ENCODE measurements at regions not wholly inside any gene's neighbourhood (a gene's known extent, or its start where the extent isn't known, plus 50 kb on each side); places are given as distances from the start of the nearest gene placed in this dataset.

GRCh38 chr4:41359836-41360213 is 103.1 kb downstream of the UCHL1 start:
- no peak overlapping the region for H3K56ac ChIP-seq (replicated peaks; ENCODE audit: insufficient read length, low read depth, low read length)
- H2BK5ac ChIP-seq (ENCODE audit: low read depth, low read length): no peak overlapping the region
- H4K20me1 ChIP-seq (replicated peaks in 1 of 2; ENCODE audit: control insufficient read depth in 1 of 2, insufficient read depth in 2 of 2, low read length in 2 of 2): peaks cover 3 to 6% of the 10 kb centered on the region in 2 experiments
- H3K18ac ChIP-seq (ENCODE audit: extremely low read depth, low read length): peak overlapping the region; percentile 44; the same call in 1 of the 2 replicates
- WGBS, 2 experiments (ENCODE audit: extremely low coverage in 1 of 2, insufficient coverage in 1 of 2, insufficient read length in 1 of 2, insufficient replicate concordance in 2 of 2, low coverage in 1 of 2, low lambda C conversion rate in 2 of 2, missing lambda C conversion rate in 1 of 2): 19% methylated on average over 11 of the region's 11 CpGs; no CpG with 5 or more reads in 1 of the 2 experiments
- H3K4ac ChIP-seq (replicated peaks; ENCODE audit: insufficient read length, low read depth, low read length): no peak overlapping the region
- no peaks in the 10 kb centered on the region for H3K79me2 ChIP-seq (ENCODE audit: control insufficient read depth in 1 of 2, insufficient read depth in 2 of 2, low read length in 2 of 2)
- H3K9ac ChIP-seq (replicated peaks in 1 of 4; ENCODE audit: extremely low read depth in 1 of 4, low read depth in 3 of 4, low read length in 3 of 4): no peak overlapping the region; a peak in 1 of 7 replicates
- DNase-seq (ENCODE audit: low read depth in 1 of 2, low spot score in 2 of 2) (no peak), FAIRE-seq (no peak)
- no peak overlapping the region for H2BK15ac ChIP-seq (ENCODE audit: low read length)
- no peak overlapping the region for H3K23ac ChIP-seq (ENCODE audit: insufficient read length)
- H2BK120ac ChIP-seq (replicated peaks; ENCODE audit: low read depth, low read length): no peak overlapping the region
- H3K23me2 ChIP-seq (ENCODE audit: low read depth, low read length): peaks cover 18% of the 10 kb centered on the region; the same call in 1 of the 2 replicates
- no peaks in the 10 kb centered on the region for H3K9me3 ChIP-seq (ENCODE audit: insufficient read depth in 2 of 2, low read depth in 1 of 2, low read length in 1 of 2)
- peak overlapping the region; percentile 95 to 99 for H3K4me2 ChIP-seq (ENCODE audit: insufficient read depth in 1 of 2, low read depth in 2 of 2, low read length in 2 of 2)
- no peaks in the 10 kb centered on the region for H3K79me1 ChIP-seq (ENCODE audit: low read depth, low read length)
- TF ChIP-seq JUND (IDR thresholded peaks at IDR 0.05; ENCODE audit: low read length): no peak
- peak; percentile 45; the same call in 1 of the 2 replicates for TF ChIP-seq SUZ12 (IDR thresholded peaks at IDR 0.05; ENCODE audit: low read length)
- TF ChIP-seq KDM4A (IDR thresholded peaks at IDR 0.05; ENCODE audit: low read depth, low read length, severe bottlenecking): peak; percentile 32
- TF ChIP-seq CEBPB (IDR thresholded peaks at IDR 0.05; ENCODE audit: low read depth, low read length): no peak
- H4K5ac ChIP-seq (ENCODE audit: insufficient read length, low read depth, low read length): no peak overlapping the region
- CTCF ChIA-PET (ENCODE audit: partially characterized antibody): interaction anchor here (0.5 to 3.0 kb wide), 16 partner anchors 8 to 843 kb away, joined by 3 to 28 read pairs (median 4); no protein-coding TSS in a partner anchor
- 0 out of 2 replicates have a peak overlapping the region, but pooled peaks have one; percentile 11 for H2BK12ac ChIP-seq (ENCODE audit: low read depth, low read length)
- H4K8ac ChIP-seq (ENCODE audit: extremely low read depth, insufficient read depth, low read length): no peak overlapping the region
- no peak overlapping the region for H2BK20ac ChIP-seq (ENCODE audit: low read length)
- H4K91ac ChIP-seq (replicated peaks; ENCODE audit: insufficient read length, low read length): no peak overlapping the region
- H3K27ac ChIP-seq (ENCODE audit: low read depth, low read length): no peak overlapping the region
- H2AK5ac ChIP-seq (ENCODE audit: low read depth, low read length): peak overlapping the region; percentile 4; the same call in 1 of the 2 replicates
- no peak overlapping the region for H2AFZ ChIP-seq (ENCODE audit: low read length)
- POLR2A ChIA-PET (ENCODE audit: partially characterized antibody): interaction anchor here (1.0 kb wide), 1 partner anchor 104 kb away, joined by 3 read pairs; the partner anchor contains the start of gene UCHL1
- no peak overlapping the region for H3K14ac ChIP-seq (ENCODE audit: insufficient read length)
- no peaks in the 10 kb centered on the region; a peak in 1 of 8 replicates for H3K36me3 ChIP-seq (ENCODE audit: control insufficient read depth in 2 of 4, insufficient read depth in 4 of 4, low read length in 3 of 4)
- H3K4me3 ChIP-seq (ENCODE audit: extremely low read depth in 1 of 4, insufficient read depth in 2 of 4, low read depth in 3 of 4, low read length in 4 of 4): peak overlapping the region; percentile 60 to 75 (median 63)
- peaks cover 36 to 64% (median 59%) of the 10 kb centered on the region in 4 experiments for H3K27me3 ChIP-seq (replicated peaks in 1 of 4; ENCODE audit: control insufficient read depth in 3 of 4, extremely low read depth in 1 of 4, insufficient read depth in 3 of 4, low read length in 3 of 4)
- H3K4me1 ChIP-seq (replicated peaks in 1 of 4; ENCODE audit: control insufficient read depth in 3 of 4, insufficient read depth in 4 of 4, low read length in 3 of 4): peaks cover 15 to 32% (median 22%) of the 10 kb centered on the region in 4 experiments
